Endothelial cell of umbilical vein (primary cell): ENCODE measurements at regions not wholly inside any gene's neighbourhood (a gene's known extent, or its start where the extent isn't known, plus 50 kb on each side); places are given as distances from the start of the nearest gene placed in this dataset.

Source experiments
- BruUV-seq: library from RNA; stranded (reverse); fragments of 400-500 nt; replicated peaks from 2 replicates; lab custom pipeline; 2021; lab: Mats Ljungman, UMichigan
- CTCF ChIA-PET: fragments of 300-600, 350-600 bp; sonication (Branson Sonifier 250); formaldehyde crosslinking; loops from one replicate; lab custom pipeline; 2021; ENCODE audit warnings: antibody characterized with exemption, inconsistent platforms; lab: Charles Lee
- POLR2A ChIA-PET: fragments of 300-600, 350-600 bp; sonication (Branson Sonifier 250); formaldehyde crosslinking; loops from one replicate; lab custom pipeline; 2021; ENCODE audit warnings: antibody characterized with exemption, inconsistent platforms; lab: Charles Lee
- DNase-seq: peaks from one replicate; pipeline ENCODE4 v3.0.0-alpha.2; 2011; ENCODE audit warnings: low read depth, low spot score
- FAIRE-seq: peaks from 2 replicates; lab custom pipeline; 2011; peaks lifted over from hg19 to GRCh38; lab: Jason Lieb, UNC
- H2AFZ ChIP-seq: 2 replicates; pipeline ENCODE4 v1.6.0; 2012; ENCODE audit warnings: low read depth, low read length, control low read depth, inconsistent platforms
- H3K27ac ChIP-seq: 2 replicates; pipeline ENCODE4 v1.5.1; 2011; ENCODE audit warnings: low read depth, mild to moderate bottlenecking, control low read depth, low read length, moderate library complexity; ENCODE audit not compliant: insufficient read depth
- H3K27me3 ChIP-seq, 2 experiments: 2 replicates each; pipeline versions ENCODE4 v1.6.0 to v1.6.1; 2011; ENCODE audit warnings: low read length in 2 of 2, mixed read lengths in 1 of 2; ENCODE audit not compliant: control insufficient read depth in 2 of 2, insufficient read depth in 2 of 2
- H3K36me3 ChIP-seq, 2 experiments: 2 replicates in 1 of 2; 3 replicates in 1 of 2; pipeline ENCODE4 v1.5.1; 2011; ENCODE audit warnings: low read length in 2 of 2, mild to moderate bottlenecking in 1 of 2, moderate library complexity in 1 of 2; ENCODE audit not compliant: control insufficient read depth in 2 of 2, insufficient read depth in 2 of 2; ENCODE audit errors: extremely low read depth in 1 of 2
- H3K4me1 ChIP-seq: 3 replicates; pipeline ENCODE4 v1.5.1; 2011; ENCODE audit warnings: mild to moderate bottlenecking, low read length; ENCODE audit not compliant: control insufficient read depth, insufficient read depth; ENCODE audit errors: extremely low read depth
- H3K4me2 ChIP-seq: 2 replicates; pipeline ENCODE4 v1.6.1; 2011; ENCODE audit warnings: low read length, control low read depth, mixed read lengths; ENCODE audit not compliant: insufficient read depth
- H3K4me3 ChIP-seq, 3 experiments: fragments of 200-600 bp in 1 of 3; sonication (generic), shearing (Covaris generic) in 1 of 3; replicated peaks in 1 of 3; 2 replicates each; pipeline ENCODE4 v1.5.1; 2011 to 2016; ENCODE audit warnings: control low read depth in 3 of 3, low read length in 3 of 3, mild to moderate bottlenecking in 2 of 3, inconsistent platforms in 1 of 3, low read depth in 1 of 3, moderate library complexity in 1 of 3; ENCODE audit not compliant: insufficient read depth in 1 of 3
- H3K79me2 ChIP-seq: 2 replicates; pipeline ENCODE4 v1.6.0; 2012; ENCODE audit warnings: low read length, inconsistent platforms; ENCODE audit not compliant: control insufficient read depth, insufficient read depth
- H3K9ac ChIP-seq: replicated peaks from 2 replicates; pipeline ENCODE3; 2011; ENCODE audit warnings: low read length, control low read depth; ENCODE audit not compliant: insufficient read depth; ENCODE audit errors: extremely low read depth
- H3K9me1 ChIP-seq: replicated peaks from 3 replicates; pipeline ENCODE4 v1.6.0; 2011; ENCODE audit warnings: mild to moderate bottlenecking, low read length; ENCODE audit not compliant: control insufficient read depth, insufficient read depth; ENCODE audit errors: extremely low read depth
- H3K9me3 ChIP-seq: replicated peaks from 2 replicates; pipeline ENCODE4 v1.5.1; 2012; ENCODE audit warnings: low read length, inconsistent platforms; ENCODE audit not compliant: control insufficient read depth, insufficient read depth
- H4K20me1 ChIP-seq: replicated peaks from 2 replicates; pipeline ENCODE3; 2011; ENCODE audit warnings: mild to moderate bottlenecking, low read length; ENCODE audit not compliant: control insufficient read depth, insufficient read depth; ENCODE audit errors: extremely low read depth
- CTCF ChIP-seq, 2 donors: IDR thresholded peaks; 1 replicate in 1 of 2; 2 replicates in 1 of 2; pipeline ENCODE4 v1.5.1; 2011; ENCODE audit warnings: low read length in 2 of 2, mild to moderate bottlenecking in 2 of 2, moderate library complexity in 2 of 2, control low read depth in 1 of 2, inconsistent platforms in 1 of 2, low read depth in 1 of 2; ENCODE audit not compliant: insufficient read depth in 1 of 2; ENCODE audit errors: extremely low read depth in 1 of 2
- EZH2 ChIP-seq: IDR thresholded peaks from 2 replicates; pipeline ENCODE4 v1.6.1; 2012; ENCODE audit warnings: borderline replicate concordance, low read depth, mild to moderate bottlenecking, moderate library complexity, low read length, inconsistent platforms; ENCODE audit not compliant: severe bottlenecking
- FOS ChIP-seq: IDR thresholded peaks from 2 replicates; pipeline ENCODE4 v1.6.1; 2011; ENCODE audit warnings: mild to moderate bottlenecking, low read length, moderate library complexity, borderline replicate concordance; ENCODE audit not compliant: insufficient read depth
- GATA2 ChIP-seq: IDR thresholded peaks from 2 replicates; pipeline ENCODE4 v1.7.0; 2011; ENCODE audit warnings: low read depth, mild to moderate bottlenecking, moderate library complexity, mixed read lengths, low read length; ENCODE audit not compliant: insufficient read length, insufficient read depth
- JUN ChIP-seq: IDR thresholded peaks from 2 replicates; pipeline ENCODE4 v1.6.1; 2011; ENCODE audit warnings: borderline replicate concordance, low read depth; ENCODE audit not compliant: insufficient read length, insufficient read depth
- MAX ChIP-seq: IDR thresholded peaks from 2 replicates; pipeline ENCODE4 v1.6.1; 2011; ENCODE audit not compliant: insufficient read depth, insufficient read length
- MYC ChIP-seq: IDR thresholded peaks from one replicate; pipeline ENCODE4 v1.6.1; 2011; ENCODE audit warnings: mild to moderate bottlenecking, low read depth, low read length
- POLR2AphosphoS5 ChIP-seq: IDR thresholded peaks from 2 replicates; pipeline ENCODE4 v1.6.1; 2012; ENCODE audit warnings: low read depth, mild to moderate bottlenecking, control low read depth, low read length, moderate library complexity; ENCODE audit not compliant: insufficient read depth
- dilution Hi-C: fragments of 300-500 bp; cut with MboI; formaldehyde crosslinking; loops from one replicate; pipeline ENCODE4 v1.15.0; 2019; ENCODE audit warnings: low sequenced_read_pairs; ENCODE audit not compliant: extremely low pct_ligation_motif_present
- intact Hi-C: fragments of 100-400 bp; cut with micrococcal nuclease; formaldehyde crosslinking; loops from one replicate; pipeline ENCODE4 v1.10.0; 2022

GRCh38 chr4:54852602-54853001 lies 194.8 kb downstream of the KIT start:
- DNase-seq (no peak), FAIRE-seq (no peak)
- H2AFZ ChIP-seq, result no peak overlapping the region
- no peak overlapping the region for H3K4me3 ChIP-seq
- peaks cover 2 to 7% of the 10 kb centered on the region in 2 experiments for H3K27me3 ChIP-seq
- no peaks in the 10 kb centered on the region for H3K36me3 ChIP-seq
- CTCF ChIA-PET, result interaction anchor here (2.4 kb wide), 1 partner anchor 10 kb away, joined by 8 read pairs; no protein-coding TSS in a partner anchor
- H4K20me1 ChIP-seq, result no peaks in the 10 kb centered on the region
- no peaks in the 10 kb centered on the region for H3K9me3 ChIP-seq
- TF ChIP-seq MYC, result no peak
- no peak for TF ChIP-seq GATA2
- TF ChIP-seq EZH2, result no peak
- TF ChIP-seq POLR2AphosphoS5, result no peak
- TF ChIP-seq FOS, result no peak
- TF ChIP-seq CTCF (IDR thresholded peaks at IDR 0.05; ENCODE audit: extremely low read depth in 1 of 2, insufficient read depth in 1 of 2, low read depth in 1 of 2, low read length in 2 of 2), result no peak
- no peak for TF ChIP-seq MAX
- TF ChIP-seq JUN, result no peak
- BruUV-seq, result no TSS peak
- H3K9me1 ChIP-seq, result no peaks in the 10 kb centered on the region
- H3K4me2 ChIP-seq, result no peak overlapping the region
- H3K79me2 ChIP-seq, result no peaks in the 10 kb centered on the region
- no peak overlapping the region for H3K9ac ChIP-seq
- no peaks in the 10 kb centered on the region for H3K4me1 ChIP-seq
- intact Hi-C loops, result no loop called here
- dilution Hi-C loops, result no loop called here
- H3K27ac ChIP-seq, result no peak overlapping the region
- POLR2A ChIA-PET, result no interaction called here
